GM23248 (cell line): ENCODE measurements at regions not wholly inside any gene's neighbourhood (a gene's known extent, or its start where the extent isn't known, plus 50 kb on each side); places are given as distances from the start of the nearest gene placed in this dataset.

Experiments
- DNase-seq: peaks from one replicate; pipeline ENCODE4 v3.0.0-alpha.2; 2015
- H2AFZ ChIP-seq: fragments of 200-600 bp; sonication (generic); 2 replicates; pipeline ENCODE4 v1.6.1; 2016; ENCODE audit warnings: antibody characterized with exemption
- H3F3A ChIP-seq: fragments of 200-600 bp; sonication (generic); 2 replicates; pipeline ENCODE4 v1.6.1; 2016; ENCODE audit warnings: mild to moderate bottlenecking, antibody characterized with exemption, mixed run types; ENCODE audit not compliant: insufficient read depth
- H3K27ac ChIP-seq: fragments of 200-600 bp; sonication (generic); 2 replicates; pipeline ENCODE4 v1.5.1; 2016; ENCODE audit warnings: mild to moderate bottlenecking
- H3K27me3 ChIP-seq: fragments of 200-600 bp; sonication (generic); replicated peaks from 2 replicates; pipeline ENCODE4 v1.6.1; 2016; ENCODE audit warnings: mild to moderate bottlenecking; ENCODE audit not compliant: insufficient read depth
- H3K36me3 ChIP-seq: fragments of 200-600 bp; sonication (generic); 2 replicates; pipeline ENCODE4 v1.6.1; 2016; ENCODE audit warnings: low read depth, mild to moderate bottlenecking
- H3K4me1 ChIP-seq: fragments of 200-600 bp; sonication (generic); 2 replicates; pipeline ENCODE4 v1.6.1; 2016; ENCODE audit warnings: mild to moderate bottlenecking; ENCODE audit not compliant: insufficient read depth
- H3K4me2 ChIP-seq: fragments of 200-600 bp; sonication (generic); one replicate; pipeline ENCODE4 v1.6.1; 2016; ENCODE audit warnings: mild to moderate bottlenecking; ENCODE audit not compliant: unreplicated experiment
- H3K4me3 ChIP-seq: fragments of 200-600 bp; sonication (generic); 2 replicates; pipeline ENCODE4 v1.5.1; 2016; ENCODE audit warnings: mild to moderate bottlenecking
- H3K79me2 ChIP-seq: fragments of 200-600 bp; sonication (generic); 2 replicates; pipeline ENCODE4 v1.6.1; 2016; ENCODE audit warnings: mild to moderate bottlenecking; ENCODE audit not compliant: insufficient read depth
- H3K9ac ChIP-seq: fragments of 200-600 bp; sonication (generic); 2 replicates; pipeline ENCODE4 v1.6.1; 2016; ENCODE audit warnings: mild to moderate bottlenecking
- H3K9me2 ChIP-seq: fragments of 200-600 bp; sonication (generic); 2 replicates; pipeline ENCODE4 v1.6.1; 2016; ENCODE audit warnings: mixed run types, mild to moderate bottlenecking, moderate library complexity; ENCODE audit not compliant: insufficient read depth
- H3K9me3 ChIP-seq: fragments of 200-600 bp; sonication (generic); one replicate; pipeline ENCODE4 v1.6.1; 2017; ENCODE audit warnings: low read depth
- H4K20me1 ChIP-seq: fragments of 200-600 bp; sonication (generic); 2 replicates; pipeline ENCODE4 v1.6.0; 2016; ENCODE audit not compliant: insufficient read depth
- EZH2 ChIP-seq: fragments of 200-600 bp; sonication (generic); IDR thresholded peaks from 2 replicates; pipeline ENCODE4 v1.6.1; 2018; ENCODE audit warnings: antibody characterized with exemption, mild to moderate bottlenecking; ENCODE audit not compliant: insufficient read depth, poor library complexity, severe bottlenecking
- EZH2phosphoT487 ChIP-seq: fragments of 200-600 bp; sonication (generic); IDR thresholded peaks from 2 replicates; pipeline ENCODE4 v1.6.1; 2018; ENCODE audit warnings: antibody characterized with exemption, moderate library complexity, mild to moderate bottlenecking, low read depth; ENCODE audit not compliant: insufficient read depth
- WGBS, 2 experiments: methylation state at CpG; one replicate each; pipeline ENCODE4 v1.1.6; 2015 to 2017; ENCODE audit warnings: low lambda C conversion rate in 2 of 2, low coverage in 1 of 2; ENCODE audit errors: missing lambda C conversion rate in 2 of 2; 5-methylcytosine and 5-hydroxymethylcytosine counted together
- in situ Hi-C: fragments of 300-500 bp; cut with MboI; formaldehyde crosslinking; loops from 2 replicates; pipeline ENCODE4 v1.15.0; 2020

DNA sequence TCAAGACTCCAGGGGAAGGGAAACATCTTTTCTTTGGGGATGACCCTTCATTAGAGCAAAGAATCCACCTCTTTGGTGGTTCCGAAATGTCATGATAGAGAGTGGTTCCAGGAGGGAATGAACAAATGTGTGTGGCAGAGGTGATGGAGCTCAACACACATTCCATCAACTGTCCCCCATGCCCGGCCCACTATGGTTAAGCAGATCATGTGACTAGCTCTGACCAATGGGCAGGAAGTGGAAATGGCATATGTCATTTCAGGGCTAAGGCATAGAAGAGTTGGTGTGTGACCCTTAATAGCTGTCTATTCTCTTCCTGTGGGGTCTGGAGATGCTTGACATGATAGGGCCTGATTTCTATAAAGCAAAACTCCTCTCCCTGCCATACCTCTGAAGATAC lies 194.6 kb downstream of the GAS1 start:
- no peaks in the 10 kb centered on the region for H3K9me2 ChIP-seq
- no peak overlapping the region for H3K27ac ChIP-seq
- H3K4me2 ChIP-seq = no peak overlapping the region
- no peaks in the 10 kb centered on the region for H3F3A ChIP-seq
- no peaks in the 10 kb centered on the region for H3K36me3 ChIP-seq
- H3K4me1 ChIP-seq = no peaks in the 10 kb centered on the region
- no peak overlapping the region for H3K4me3 ChIP-seq
- H4K20me1 ChIP-seq = no peaks in the 10 kb centered on the region
- WGBS, 2 experiments = 95 to 97% methylated on average over 2 of the region's 2 CpGs
- no peaks in the 10 kb centered on the region for H3K9me3 ChIP-seq
- no peaks in the 10 kb centered on the region for H3K27me3 ChIP-seq
- H3K79me2 ChIP-seq = no peaks in the 10 kb centered on the region
- no peak overlapping the region for H3K9ac ChIP-seq
- in situ Hi-C loops = no loop called here
- DNase-seq = no peak
- H2AFZ ChIP-seq = no peak overlapping the region
- TF ChIP-seq EZH2 = no peak
- TF ChIP-seq EZH2phosphoT487 = no peak

DNA sequence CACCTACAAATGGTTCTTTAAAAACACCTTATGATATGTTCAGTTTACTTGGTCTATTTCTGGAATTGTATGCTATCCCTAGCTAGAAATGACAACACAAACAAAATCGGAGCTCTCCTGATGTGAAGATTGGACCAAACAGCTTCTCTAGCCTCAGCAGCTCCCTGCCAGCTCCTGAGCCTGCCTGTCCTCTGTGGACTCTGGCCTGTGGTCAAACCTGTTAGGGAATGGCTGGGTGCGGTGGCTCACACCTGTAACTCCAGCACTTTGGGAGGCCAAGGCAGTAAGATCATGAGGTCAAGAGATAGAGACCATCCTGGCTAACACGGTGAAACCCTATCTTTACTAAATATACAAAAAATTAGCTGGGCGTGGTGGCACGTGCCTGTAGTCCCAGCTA lies 195.3 kb downstream of the GAS1 start:
- no peaks in the 10 kb centered on the region for H3K36me3 ChIP-seq
- 88 to 92% methylated on average over 5 of the region's 5 CpGs for WGBS, 2 experiments

DNA sequence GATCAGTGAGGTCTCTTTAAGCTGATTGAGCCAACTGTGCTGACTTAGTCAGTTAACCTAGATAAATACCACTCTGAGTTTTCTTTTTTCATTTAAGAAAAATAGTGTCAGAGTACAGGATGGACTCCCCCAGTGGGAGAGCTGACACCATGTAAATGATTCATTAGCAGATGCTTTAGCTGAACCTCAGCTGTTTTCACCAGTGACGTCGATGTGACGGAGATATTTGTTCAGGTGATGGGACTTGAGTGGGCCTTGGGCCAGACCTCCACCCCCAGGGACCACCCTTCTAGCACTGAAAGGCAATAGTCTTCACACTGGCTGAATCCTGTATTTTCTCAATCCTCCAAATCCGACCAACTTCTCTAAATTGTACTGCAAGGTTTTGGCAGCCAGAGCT lies 196.1 kb downstream of the GAS1 start:
- H3K9me3 ChIP-seq = no peaks in the 10 kb centered on the region
- no peak for DNase-seq
- H3K9ac ChIP-seq = no peak overlapping the region
- no peaks in the 10 kb centered on the region for H3F3A ChIP-seq
- H3K79me2 ChIP-seq = no peaks in the 10 kb centered on the region
- no peaks in the 10 kb centered on the region for H3K9me2 ChIP-seq
- 89 to 95% methylated on average over 4 of the region's 4 CpGs for WGBS, 2 experiments
- H3K27ac ChIP-seq = no peak overlapping the region
- no peaks in the 10 kb centered on the region for H3K4me1 ChIP-seq
- no peak overlapping the region for H3K4me2 ChIP-seq
- in situ Hi-C loops = no loop called here
- TF ChIP-seq EZH2phosphoT487 = no peak
- H4K20me1 ChIP-seq = no peaks in the 10 kb centered on the region
- no peaks in the 10 kb centered on the region for H3K27me3 ChIP-seq
- H2AFZ ChIP-seq = no peak overlapping the region
- no peak overlapping the region for H3K4me3 ChIP-seq
- H3K36me3 ChIP-seq = no peaks in the 10 kb centered on the region

More for the DNA sequence above, 195.3 kb downstream of the GAS1 start:
- no peaks in the 10 kb centered on the region for H3K9me2 ChIP-seq
- TF ChIP-seq EZH2 (no peak), EZH2phosphoT487 (no peak)
- no peak overlapping the region for H2AFZ ChIP-seq
- no peak overlapping the region for H3K27ac ChIP-seq
- H3K9ac ChIP-seq = no peak overlapping the region
- no peak overlapping the region for H3K4me3 ChIP-seq
- H3K9me3 ChIP-seq = no peaks in the 10 kb centered on the region
- no peaks in the 10 kb centered on the region for H3K79me2 ChIP-seq
- DNase-seq = no peak
- no peak overlapping the region for H3K4me2 ChIP-seq
- in situ Hi-C loops = no loop called here
- H4K20me1 ChIP-seq = no peaks in the 10 kb centered on the region
- no peaks in the 10 kb centered on the region for H3K27me3 ChIP-seq
- H3K4me1 ChIP-seq = no peaks in the 10 kb centered on the region
- no peaks in the 10 kb centered on the region for H3F3A ChIP-seq

DNA sequence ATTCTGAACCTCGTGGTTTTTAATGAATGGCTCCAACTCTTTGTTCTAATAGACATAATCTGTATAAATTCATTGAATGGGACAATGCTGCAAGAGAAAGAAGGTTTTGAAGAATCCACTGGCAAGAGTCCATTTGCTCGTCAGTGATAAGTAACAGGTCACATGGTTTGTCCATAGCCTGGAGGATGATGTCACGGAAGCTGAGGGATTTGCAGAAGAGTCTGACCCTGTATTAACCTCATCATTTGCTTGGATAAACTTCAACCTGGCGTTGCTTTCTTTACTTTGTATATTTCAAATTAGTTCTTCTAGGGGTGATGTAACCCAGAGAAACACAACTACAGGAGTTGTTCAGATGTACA lies 197.4 kb downstream of the GAS1 start:
- DNase-seq = peak; percentile 36
- no peak overlapping the region for H3K9ac ChIP-seq
- no peaks in the 10 kb centered on the region for H3K9me3 ChIP-seq
- no peak overlapping the region for H2AFZ ChIP-seq
- no peaks in the 10 kb centered on the region for H4K20me1 ChIP-seq
- no peak overlapping the region for H3K4me2 ChIP-seq
- in situ Hi-C loops = no loop called here
- no peaks in the 10 kb centered on the region for H3K79me2 ChIP-seq
- no peak overlapping the region for H3K27ac ChIP-seq
- H3K4me1 ChIP-seq = no peaks in the 10 kb centered on the region
- WGBS, 2 experiments = 50 to 59% methylated on average over 4 of the region's 4 CpGs
- H3K27me3 ChIP-seq = no peaks in the 10 kb centered on the region
- no peaks in the 10 kb centered on the region for H3F3A ChIP-seq
- H3K36me3 ChIP-seq = no peaks in the 10 kb centered on the region
- no peaks in the 10 kb centered on the region for H3K9me2 ChIP-seq
- TF ChIP-seq EZH2 (no peak), EZH2phosphoT487 (no peak)
- H3K4me3 ChIP-seq = no peak overlapping the region

DNA sequence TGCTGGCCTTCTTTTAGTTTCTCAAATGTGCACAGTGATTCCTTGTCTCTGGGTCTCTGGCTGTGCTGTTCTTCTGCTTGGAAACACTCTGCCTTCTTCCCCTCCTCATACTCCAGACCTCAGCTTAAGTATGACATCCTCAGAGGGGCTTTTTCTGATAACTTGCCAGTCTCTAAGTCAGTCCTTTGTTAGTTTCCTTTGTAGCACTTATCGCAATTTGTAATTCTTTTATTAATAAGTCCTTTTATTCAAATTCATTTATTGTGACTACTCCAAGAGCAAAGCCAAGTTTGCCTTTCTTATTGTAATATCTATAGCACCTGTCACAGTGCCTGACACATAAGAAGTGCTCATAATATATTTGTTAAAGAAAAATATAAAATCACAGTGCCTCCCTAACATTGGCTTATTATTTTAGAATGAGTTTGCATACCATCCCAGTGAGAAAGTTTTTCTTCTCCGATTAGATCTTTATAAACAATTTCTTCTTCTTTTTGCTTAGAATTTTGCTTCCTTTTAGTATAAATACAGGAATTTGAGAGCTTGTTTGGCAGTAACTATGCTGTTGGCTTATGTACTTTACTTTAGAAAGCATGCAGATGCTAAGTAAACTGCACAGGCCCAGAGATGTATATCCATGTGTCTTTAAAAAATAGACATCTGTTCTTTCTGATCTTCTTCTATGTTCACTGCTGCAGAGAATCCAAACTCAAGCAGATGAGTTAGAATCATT lies 198.0 kb downstream of the GAS1 start:
- DNase-seq = no peak
- Histone ChIP-seq H3K79me2 (no peaks in the 10 kb centered on the region), H3K4me1 (no peaks in the 10 kb centered on the region), H3K27ac (no peak overlapping the region), H4K20me1 (no peaks in the 10 kb centered on the region), H3K9me2 (no peaks in the 10 kb centered on the region), H3K27me3 (no peaks in the 10 kb centered on the region), H3K9me3 (no peaks in the 10 kb centered on the region), H3K4me3 (no peak overlapping the region), H3F3A (no peaks in the 10 kb centered on the region), H3K36me3 (no peaks in the 10 kb centered on the region), H3K4me2 (no peak overlapping the region), H3K9ac (no peak overlapping the region), H2AFZ (no peak overlapping the region)
- WGBS, 2 experiments = 78 to 86% methylated on average over 2 of the region's 2 CpGs
- in situ Hi-C loops = no loop called here
- TF ChIP-seq EZH2phosphoT487 = no peak
- TF ChIP-seq EZH2 = no peak
